SK-N-SH (cell line): ENCODE measurements at regions not wholly inside any gene's neighbourhood (a gene's known extent, or its start where the extent isn't known, plus 50 kb on each side); places are given as distances from the start of the nearest gene placed in this dataset.

Source experiments
- CTCF ChIA-PET: fragments of 300-600, 350-600 bp; formaldehyde crosslinking; extraction: SDS; loops from one replicate; lab custom pipeline; 2021; lab: Yijun Ruan, JAX
- POLR2A ChIA-PET: fragments of 350-600 bp; sonication (Branson Sonifier 250); formaldehyde crosslinking; extraction: SDS; loops from one replicate; lab custom pipeline; 2020; ENCODE audit warnings: antibody characterized with exemption, inconsistent platforms; lab: Yijun Ruan, JAX
- DNase-seq: peaks from one replicate; pipeline ENCODE4 v3.0.0; 2012
- H2AFZ ChIP-seq: fragments of 200-600 bp; sonication (generic); 2 replicates; pipeline ENCODE4 v1.8.1; 2016; ENCODE audit warnings: antibody characterized with exemption, mild to moderate bottlenecking, low read depth
- H3F3A ChIP-seq: fragments of 200-600 bp; sonication (generic); replicated peaks from 2 replicates; pipeline ENCODE3; 2016; ENCODE audit warnings: antibody characterized with exemption, mild to moderate bottlenecking; ENCODE audit not compliant: insufficient read depth
- H3K27ac ChIP-seq, 2 experiments: fragments of 200-500 bp in 1 of 2; fragments of 200-600 bp in 1 of 2; sonication (Bioruptor generic) in 1 of 2; sonication (generic), shearing (Covaris generic) in 1 of 2; 2 replicates each; pipeline versions ENCODE4 v1.5.1 to v1.6.1; 2014 to 2016; ENCODE audit warnings: low read depth in 2 of 2, inconsistent platforms in 1 of 2, low read length in 1 of 2, mild to moderate bottlenecking in 1 of 2, mixed read lengths in 1 of 2
- H3K27me3 ChIP-seq: fragments of 200-600 bp; sonication (generic), shearing (Covaris generic); 2 replicates; pipeline ENCODE4 v1.6.1; 2016; ENCODE audit warnings: mixed run types; ENCODE audit not compliant: insufficient read depth
- H3K36me3 ChIP-seq, 2 experiments: fragments of 200-500 bp in 1 of 2; fragments of 200-600 bp in 1 of 2; sonication (Bioruptor generic) in 1 of 2; sonication (generic) in 1 of 2; replicated peaks in 1 of 2; 2 replicates each; pipeline versions ENCODE3 to v1.5.1; 2014 to 2016; ENCODE audit warnings: low read length in 1 of 2, mild to moderate bottlenecking in 1 of 2; ENCODE audit not compliant: insufficient read depth in 2 of 2, control insufficient read depth in 1 of 2
- H3K4me1 ChIP-seq, 2 experiments: fragments of 200-500 bp in 1 of 2; fragments of 200-600 bp in 1 of 2; sonication (Bioruptor generic) in 1 of 2; sonication (generic), shearing (Covaris generic) in 1 of 2; 2 replicates each; pipeline versions ENCODE4 v1.5.1 to v1.6.1; 2014 to 2016; ENCODE audit warnings: low read depth in 1 of 2, low read length in 1 of 2, mixed run types in 1 of 2; ENCODE audit not compliant: insufficient read depth in 2 of 2, control insufficient read depth in 1 of 2
- H3K4me2 ChIP-seq: fragments of 200-600 bp; sonication (generic), shearing (Covaris generic); 2 replicates; pipeline ENCODE4 v1.6.1; 2017; ENCODE audit warnings: mixed run types
- H3K4me3 ChIP-seq, 2 experiments: fragments of 200-500 bp in 1 of 2; fragments of 200-600 bp in 1 of 2; sonication (Bioruptor generic) in 1 of 2; sonication (generic), shearing (Covaris generic) in 1 of 2; 2 replicates each; pipeline versions ENCODE4 v1.5.1 to v1.8.1; 2014 to 2016; ENCODE audit warnings: low read depth in 2 of 2, inconsistent platforms in 1 of 2, low read length in 1 of 2, mild to moderate bottlenecking in 1 of 2, mixed read lengths in 1 of 2, moderate library complexity in 1 of 2
- H3K79me2 ChIP-seq: fragments of 200-600 bp; sonication (generic); 2 replicates; pipeline ENCODE4 v1.8.1; 2017; ENCODE audit warnings: mild to moderate bottlenecking; ENCODE audit not compliant: insufficient read depth
- H3K9ac ChIP-seq: fragments of 200-600 bp; sonication (generic); 2 replicates; pipeline ENCODE4 v1.6.1; 2017; ENCODE audit warnings: mixed run types
- H3K9me2 ChIP-seq: fragments of 200-600 bp; sonication (generic); 2 replicates; pipeline ENCODE4 v1.6.1; 2017; ENCODE audit warnings: mixed run types
- H3K9me3 ChIP-seq: fragments of 200-600 bp; sonication (generic); 2 replicates; pipeline ENCODE4 v1.6.1; 2017; ENCODE audit warnings: mixed run types, mild to moderate bottlenecking, moderate library complexity
- H4K20me1 ChIP-seq: fragments of 200-600 bp; sonication (generic); 2 replicates; pipeline ENCODE4 v1.6.1; 2017; ENCODE audit warnings: mild to moderate bottlenecking, mixed run types; ENCODE audit not compliant: insufficient read depth
- CHD2 ChIP-seq: fragments of 150-350 bp; IDR thresholded peaks from 2 replicates; pipeline ENCODE4 v1.6.1; 2018; ENCODE audit warnings: low read length; ENCODE audit not compliant: partially characterized antibody
- EZH2phosphoT487 ChIP-seq: fragments of 200-600 bp; sonication (generic); IDR thresholded peaks from 2 replicates; pipeline ENCODE4 v1.6.1; 2017; ENCODE audit warnings: low read depth, mixed run types, mild to moderate bottlenecking, antibody characterized with exemption, moderate library complexity, borderline replicate concordance
- FOXJ3 ChIP-seq: sonication (generic); formaldehyde crosslinking; IDR thresholded peaks from 2 replicates; pipeline ENCODE4 v1.5.1; 2020; ENCODE audit warnings: mild to moderate bottlenecking, missing genetic modification reagents
- FOXM1 ChIP-seq: IDR thresholded peaks from 2 replicates; pipeline ENCODE4 v1.4.0; 2012; ENCODE audit warnings: low read depth, mild to moderate bottlenecking
- GATA2 ChIP-seq: sonication (generic); formaldehyde crosslinking; IDR thresholded peaks from 2 replicates; pipeline ENCODE4 v1.5.0; 2020; ENCODE audit warnings: mild to moderate bottlenecking, missing genetic modification reagents
- JUND ChIP-seq: IDR thresholded peaks from 2 replicates; pipeline ENCODE4 v1.4.0; 2012
- MEF2A ChIP-seq: IDR thresholded peaks from 2 replicates; pipeline ENCODE4 v1.4.0; 2012; ENCODE audit warnings: low read depth, borderline replicate concordance
- MXI1 ChIP-seq: IDR thresholded peaks from 2 replicates; pipeline ENCODE4 v1.6.1; 2012; ENCODE audit warnings: mild to moderate bottlenecking, low read depth, low read length, improper control_type of control experiment
- NFIC ChIP-seq: IDR thresholded peaks from 2 replicates; pipeline ENCODE4 v1.4.0; 2012; ENCODE audit warnings: borderline replicate concordance
- POLR2AphosphoS5 ChIP-seq: IDR thresholded peaks from 2 replicates; pipeline ENCODE4 v1.6.1; 2012; ENCODE audit warnings: low read depth, low read length
- RAD21 ChIP-seq: IDR thresholded peaks from 2 replicates; pipeline ENCODE4 v1.6.1; 2012; ENCODE audit warnings: mild to moderate bottlenecking, low read length
- RCOR1 ChIP-seq: fragments of 150-350 bp; IDR thresholded peaks from 2 replicates; pipeline ENCODE4 v1.6.1; 2017; ENCODE audit warnings: antibody characterized with exemption, low read length
- SMC3 ChIP-seq: IDR thresholded peaks from 2 replicates; pipeline ENCODE4 v1.6.1; 2012; ENCODE audit warnings: low read depth, low read length, improper control_type of control experiment
- TAF1 ChIP-seq: IDR thresholded peaks from 2 replicates; pipeline ENCODE4 v1.6.1; 2012; ENCODE audit warnings: low read depth, mild to moderate bottlenecking, low read length, moderate library complexity, borderline replicate concordance
- WGBS: methylation state at CpG from one replicate; pipeline ENCODE4 v1.1.6; 2017; ENCODE audit warnings: low lambda C conversion rate; 5-methylcytosine and 5-hydroxymethylcytosine counted together
- TF ChIP-seq, protein P1 (sequence below): fragments of 200-600 bp; sonication (generic); IDR thresholded peaks from 2 replicates; pipeline ENCODE4 v1.6.1; 2017; ENCODE audit warnings: antibody characterized with exemption, mild to moderate bottlenecking, moderate library complexity
- TF ChIP-seq, protein P2 (sequence below): IDR thresholded peaks from 2 replicates; pipeline ENCODE4 v1.4.0; 2012; ENCODE audit warnings: low read depth

GRCh38 chr10:16011548-16011947, 151.2 kb upstream of the MINDY3 start:
- POLR2A ChIA-PET: no interaction called here
- no peak overlapping the region for H3K4me3 ChIP-seq

GRCh38 chr10:16014469-16014868, 154.2 kb upstream of the MINDY3 start:
- WGBS: 0% methylated on average over 3 of the region's 3 CpGs

More at GRCh38 chr10:16011548-16011947, 151.2 kb upstream of the MINDY3 start:
- TF ChIP-seq RAD21 (no peak), JUND (no peak), MXI1 (no peak), RCOR1 (no peak), FOXJ3 (CRISPR knock-in tag) (no peak), POLR2AphosphoS5 (no peak), MEF2A (no peak), GATA2 (CRISPR knock-in tag) (no peak)
- TF ChIP-seq, protein P1, sequence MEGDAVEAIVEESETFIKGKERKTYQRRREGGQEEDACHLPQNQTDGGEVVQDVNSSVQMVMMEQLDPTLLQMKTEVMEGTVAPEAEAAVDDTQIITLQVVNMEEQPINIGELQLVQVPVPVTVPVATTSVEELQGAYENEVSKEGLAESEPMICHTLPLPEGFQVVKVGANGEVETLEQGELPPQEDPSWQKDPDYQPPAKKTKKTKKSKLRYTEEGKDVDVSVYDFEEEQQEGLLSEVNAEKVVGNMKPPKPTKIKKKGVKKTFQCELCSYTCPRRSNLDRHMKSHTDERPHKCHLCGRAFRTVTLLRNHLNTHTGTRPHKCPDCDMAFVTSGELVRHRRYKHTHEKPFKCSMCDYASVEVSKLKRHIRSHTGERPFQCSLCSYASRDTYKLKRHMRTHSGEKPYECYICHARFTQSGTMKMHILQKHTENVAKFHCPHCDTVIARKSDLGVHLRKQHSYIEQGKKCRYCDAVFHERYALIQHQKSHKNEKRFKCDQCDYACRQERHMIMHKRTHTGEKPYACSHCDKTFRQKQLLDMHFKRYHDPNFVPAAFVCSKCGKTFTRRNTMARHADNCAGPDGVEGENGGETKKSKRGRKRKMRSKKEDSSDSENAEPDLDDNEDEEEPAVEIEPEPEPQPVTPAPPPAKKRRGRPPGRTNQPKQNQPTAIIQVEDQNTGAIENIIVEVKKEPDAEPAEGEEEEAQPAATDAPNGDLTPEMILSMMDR: no peak
- H3K4me2 ChIP-seq: no peak overlapping the region
- H3F3A ChIP-seq: no peaks in the 10 kb centered on the region
- H2AFZ ChIP-seq: no peak overlapping the region
- H3K27me3 ChIP-seq: no peaks in the 10 kb centered on the region
- CTCF ChIA-PET: no interaction called here
- H3K27ac ChIP-seq: no peak overlapping the region
- H3K4me1 ChIP-seq: no peaks in the 10 kb centered on the region
- no peaks in the 10 kb centered on the region for H3K9me2 ChIP-seq
- H3K36me3 ChIP-seq: no peaks in the 10 kb centered on the region
- H3K9ac ChIP-seq: no peak overlapping the region
- no peaks in the 10 kb centered on the region for H4K20me1 ChIP-seq
- no peaks in the 10 kb centered on the region for H3K9me3 ChIP-seq
- no peak for DNase-seq
- no peaks in the 10 kb centered on the region for H3K79me2 ChIP-seq

More at GRCh38 chr10:16014469-16014868, 154.2 kb upstream of the MINDY3 start:
- no peak for DNase-seq
- no peaks in the 10 kb centered on the region for H4K20me1 ChIP-seq
- no peak overlapping the region for H3K4me3 ChIP-seq
- TF ChIP-seq TAF1 (no peak), CHD2 (no peak), SMC3 (no peak), POLR2AphosphoS5 (no peak), FOXJ3 (CRISPR knock-in tag) (no peak), NFIC (no peak), MXI1 (no peak), EZH2phosphoT487 (no peak), JUND (no peak), FOXM1 (no peak)
- TF ChIP-seq, protein P2, sequence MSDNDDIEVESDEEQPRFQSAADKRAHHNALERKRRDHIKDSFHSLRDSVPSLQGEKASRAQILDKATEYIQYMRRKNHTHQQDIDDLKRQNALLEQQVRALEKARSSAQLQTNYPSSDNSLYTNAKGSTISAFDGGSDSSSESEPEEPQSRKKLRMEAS: no peak
- H3K79me2 ChIP-seq: no peaks in the 10 kb centered on the region
- no peaks in the 10 kb centered on the region for H3K9me2 ChIP-seq
- H3K36me3 ChIP-seq: no peaks in the 10 kb centered on the region
- H3K4me1 ChIP-seq: no peaks in the 10 kb centered on the region
- no peak overlapping the region for H3K27ac ChIP-seq
- no peak overlapping the region for H3K9ac ChIP-seq
- H3K4me2 ChIP-seq: no peak overlapping the region
- ChIA-PET POLR2A (no interaction called here), CTCF (no interaction called here)
- H3K27me3 ChIP-seq: no peaks in the 10 kb centered on the region
- no peaks in the 10 kb centered on the region for H3K9me3 ChIP-seq
- H2AFZ ChIP-seq: no peak overlapping the region
- H3F3A ChIP-seq: no peaks in the 10 kb centered on the region
